AG04450 (cell line): ENCODE measurements at regions not wholly inside any gene's neighbourhood (a gene's known extent, or its start where the extent isn't known, plus 50 kb on each side); places are given as distances from the start of the nearest gene placed in this dataset.
A peak's percentile ranks its signal among the peaks of the same experiment; 100 is the strongest.

Experiments used
- CTCF ChIA-PET: fragments of 300-600, 350-600 bp; formaldehyde crosslinking; extraction: SDS; loops from one replicate; lab custom pipeline; 2022; ENCODE audit warnings: antibody characterized with exemption, inconsistent platforms; lab: Charles Lee
- POLR2A ChIA-PET: fragments of 350-600 bp; formaldehyde crosslinking; extraction: SDS; loops from one replicate; lab custom pipeline; 2021; ENCODE audit warnings: antibody characterized with exemption, inconsistent platforms; lab: Yijun Ruan, JAX
- DNase-seq: peaks from one replicate; pipeline ENCODE4 v3.0.0-alpha.2; 2011; ENCODE audit warnings: low read depth, low spot score
- H3K27ac ChIP-seq: one replicate; pipeline ENCODE4 v1.5.1; 2012; ENCODE audit warnings: low read depth, low read length, control low read depth
- H3K27me3 ChIP-seq: one replicate; pipeline ENCODE4 v1.6.0; 2012; ENCODE audit warnings: low read length; ENCODE audit not compliant: control insufficient read depth, insufficient read depth
- H3K4me3 ChIP-seq: 2 replicates; pipeline ENCODE4 v1.5.1; 2011; ENCODE audit warnings: mild to moderate bottlenecking, low read depth, low read length, control low read depth
- H3K9me3 ChIP-seq: 2 replicates; pipeline ENCODE4 v1.5.1; 2012; ENCODE audit warnings: low read length; ENCODE audit not compliant: control insufficient read depth, insufficient read depth
- TF ChIP-seq, protein P1 (sequence below): IDR thresholded peaks from 2 replicates; pipeline ENCODE4 v1.5.1; 2011; ENCODE audit warnings: low read depth, low read length, control low read depth, inconsistent platforms

DNA sequence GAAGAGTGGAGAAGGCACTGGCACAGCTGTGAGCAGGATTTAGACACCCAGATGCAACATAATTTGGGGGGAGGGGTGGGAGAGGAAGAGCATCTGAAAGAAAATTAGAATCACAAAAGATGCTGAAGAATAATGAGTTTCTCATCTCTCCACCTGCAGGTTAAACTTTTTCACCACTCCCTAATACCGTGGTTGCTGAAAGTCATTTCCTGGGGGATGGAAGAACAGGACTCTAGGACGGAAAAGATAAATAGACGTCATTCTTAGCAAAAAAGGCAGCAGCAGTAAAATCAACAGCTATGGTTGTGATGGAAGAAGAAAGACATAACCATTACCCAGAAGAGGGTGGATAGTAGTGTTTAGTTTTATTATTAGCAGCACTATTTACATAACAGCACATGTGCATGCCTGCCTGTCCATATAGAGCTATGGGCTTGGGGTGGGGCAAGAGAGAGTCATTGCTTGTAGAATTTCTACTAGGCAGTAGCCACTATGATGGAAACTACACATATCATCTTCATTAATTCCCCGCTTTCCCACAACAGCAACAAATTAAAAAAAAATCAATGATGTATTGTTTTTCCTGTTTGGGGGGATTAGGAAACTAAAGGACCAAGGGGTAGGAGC, 212.2 kb downstream of the TRIB2 start:
- CTCF ChIA-PET = interaction anchor here (0.6 to 2.0 kb wide), 8 partner anchors 10 to 1772 kb away, joined by 3 to 9 read pairs (median 4); no protein-coding TSS in a partner anchor
- no peak for DNase-seq
- POLR2A ChIA-PET = no interaction called here
- Histone ChIP-seq H3K27me3 (no peaks in the 10 kb centered on the region), H3K27ac (no peak overlapping the region), H3K9me3 (peaks cover 4% of the 10 kb centered on the region; the same call in 1 of the 2 replicates), H3K4me3 (no peak overlapping the region)
- TF ChIP-seq, protein P1, sequence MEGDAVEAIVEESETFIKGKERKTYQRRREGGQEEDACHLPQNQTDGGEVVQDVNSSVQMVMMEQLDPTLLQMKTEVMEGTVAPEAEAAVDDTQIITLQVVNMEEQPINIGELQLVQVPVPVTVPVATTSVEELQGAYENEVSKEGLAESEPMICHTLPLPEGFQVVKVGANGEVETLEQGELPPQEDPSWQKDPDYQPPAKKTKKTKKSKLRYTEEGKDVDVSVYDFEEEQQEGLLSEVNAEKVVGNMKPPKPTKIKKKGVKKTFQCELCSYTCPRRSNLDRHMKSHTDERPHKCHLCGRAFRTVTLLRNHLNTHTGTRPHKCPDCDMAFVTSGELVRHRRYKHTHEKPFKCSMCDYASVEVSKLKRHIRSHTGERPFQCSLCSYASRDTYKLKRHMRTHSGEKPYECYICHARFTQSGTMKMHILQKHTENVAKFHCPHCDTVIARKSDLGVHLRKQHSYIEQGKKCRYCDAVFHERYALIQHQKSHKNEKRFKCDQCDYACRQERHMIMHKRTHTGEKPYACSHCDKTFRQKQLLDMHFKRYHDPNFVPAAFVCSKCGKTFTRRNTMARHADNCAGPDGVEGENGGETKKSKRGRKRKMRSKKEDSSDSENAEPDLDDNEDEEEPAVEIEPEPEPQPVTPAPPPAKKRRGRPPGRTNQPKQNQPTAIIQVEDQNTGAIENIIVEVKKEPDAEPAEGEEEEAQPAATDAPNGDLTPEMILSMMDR = no peak

- POLR2A ChIA-PET = no interaction called here
- TF ChIP-seq, protein P1 = no peak
- CTCF ChIA-PET = interaction anchor here (0.5 to 3.8 kb wide), 17 partner anchors 8 to 730 kb away, joined by 3 to 31 read pairs (median 5); no protein-coding TSS in a partner anchor
- Histone ChIP-seq H3K27ac (no peak overlapping the region), H3K9me3 (peaks cover 4% of the 10 kb centered on the region; the same call in 1 of the 2 replicates), H3K4me3 (no peak overlapping the region), H3K27me3 (no peaks in the 10 kb centered on the region)
- no peak for DNase-seq
These were observed 213.0 kb downstream of the TRIB2 start for GRCh38 chr2:12929758-12930157.

- Histone ChIP-seq H3K4me3 (no peak overlapping the region), H3K27me3 (no peaks in the 10 kb centered on the region), H3K27ac (no peak overlapping the region), H3K9me3 (peaks cover 4% of the 10 kb centered on the region; the same call in 1 of the 2 replicates)
- no peak for DNase-seq
- TF ChIP-seq, protein P1 = no peak
- CTCF ChIA-PET = interaction anchor here (0.8 to 3.8 kb wide), 32 partner anchors 9 to 1101 kb away, joined by 3 to 31 read pairs (median 5); no protein-coding TSS in a partner anchor
- POLR2A ChIA-PET = no interaction called here
These were observed 213.7 kb downstream of the TRIB2 start for GRCh38 chr2:12930391-12930790.

DNA sequence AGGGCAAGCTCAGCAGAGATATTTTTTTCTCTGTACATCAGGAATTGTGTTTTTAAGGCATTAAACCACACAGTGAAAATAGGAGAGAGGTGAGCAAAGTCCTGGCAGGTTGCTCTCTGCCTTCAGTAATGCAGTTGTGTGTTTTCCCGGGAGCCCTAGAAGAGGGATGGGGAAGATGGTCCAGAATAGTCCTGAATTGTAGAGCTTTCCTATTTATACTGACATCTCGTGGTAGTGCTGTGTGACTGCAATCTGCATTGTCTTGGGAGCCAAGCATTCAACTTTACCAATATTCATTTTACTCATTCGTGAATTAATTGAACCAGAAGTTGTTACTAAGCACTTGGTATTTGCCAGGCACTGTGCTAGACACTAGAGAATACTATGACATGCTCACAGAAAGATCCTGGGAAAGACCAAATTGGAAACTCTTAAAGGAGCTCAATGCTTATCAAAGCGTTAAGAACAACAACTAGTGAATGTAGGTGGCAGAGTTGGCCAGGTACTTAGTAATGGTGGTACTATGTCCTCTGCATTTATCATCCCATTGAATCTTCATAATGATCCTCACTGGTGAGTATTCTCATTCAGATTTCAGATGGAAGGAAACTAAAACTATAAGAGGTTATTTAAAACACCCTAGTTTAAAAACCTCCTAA, 214.6 kb downstream of the TRIB2 start:
- TF ChIP-seq, protein P1 = peak; percentile 94
- Histone ChIP-seq H3K27ac (no peak overlapping the region), H3K27me3 (no peaks in the 10 kb centered on the region), H3K9me3 (peaks cover 4% of the 10 kb centered on the region; the same call in 1 of the 2 replicates), H3K4me3 (no peak overlapping the region)
- ChIA-PET POLR2A (interaction anchor here (1.0 kb wide), 1 partner anchor 214 kb away, joined by 4 read pairs; the partner anchor contains the start of gene TRIB2), CTCF (interaction anchor here (0.6 to 3.8 kb wide), 60 partner anchors 8 to 1102 kb away, joined by 3 to 31 read pairs (median 4); partner anchors contain the start of gene TRIB2)
- peak; percentile 30 for DNase-seq
